ENCODE measurements at regions not wholly inside any gene's neighbourhood (a gene's known extent, or its start where the extent isn't known, plus 50 kb on each side); places are given as distances from the start of the nearest gene placed in this dataset.

DNA sequence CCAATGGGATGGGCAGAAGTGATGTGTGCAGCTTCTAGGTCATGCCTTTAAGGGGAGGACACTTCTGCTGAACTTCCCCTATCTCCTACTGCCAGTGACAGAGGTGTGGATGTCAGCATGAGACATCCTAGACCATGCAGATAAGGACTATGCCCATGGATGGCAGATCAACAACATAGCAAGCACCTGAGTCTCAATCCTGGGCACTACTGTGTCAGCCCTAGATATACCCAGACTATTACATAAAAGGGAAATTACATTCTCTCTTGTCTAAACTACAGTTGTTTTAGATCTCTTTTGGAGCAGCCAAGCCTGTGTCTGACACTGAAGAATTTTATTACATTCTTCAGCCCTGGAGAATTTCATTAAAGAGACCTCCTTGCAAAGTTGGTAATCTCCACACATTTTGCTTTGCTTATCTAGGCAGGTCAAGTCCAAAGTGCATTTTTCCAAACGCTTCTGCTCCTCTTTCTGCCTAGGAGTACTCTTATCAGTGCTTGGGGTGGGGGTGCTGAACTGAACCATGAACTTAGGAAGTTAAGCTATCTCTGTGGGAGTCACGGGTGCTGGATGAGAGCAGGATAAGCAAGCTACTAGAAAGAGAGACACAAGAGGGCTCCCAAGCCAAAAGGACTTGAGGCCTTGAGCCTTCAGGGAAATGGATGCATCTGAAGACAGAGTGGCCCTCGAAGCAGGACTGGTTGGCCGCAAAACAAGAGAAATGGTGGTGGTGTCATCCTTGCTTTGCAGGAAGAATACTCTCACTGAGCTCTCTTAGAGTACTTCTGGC is 95.2 kb upstream of the SPRED2 start:
- no CpG with 5 or more reads among the region's 4 CpGs for WGBS (ENCODE audit: extremely low coverage, insufficient coverage, insufficient read length)
- Histone ChIP-seq H4K8ac (ENCODE audit: low read depth, low read length) (no peak overlapping the region), H2BK12ac (ENCODE audit: low read length) (no peak overlapping the region), H2BK5ac (ENCODE audit: low read depth, low read length, poor library complexity) (no peak overlapping the region), H3K18ac (ENCODE audit: low read length) (no peak overlapping the region), H2BK120ac (ENCODE audit: insufficient read depth, low read length, poor library complexity) (no peak overlapping the region), H2AFZ (ENCODE audit: insufficient read depth, low read length, poor library complexity) (no peak overlapping the region), H2AK5ac (ENCODE audit: low read length) (no peak overlapping the region), H3K23ac (ENCODE audit: low read length) (peak overlapping the region; percentile 9), H3K79me2 (ENCODE audit: control insufficient read depth, insufficient read depth, low read length, poor library complexity) (no peaks in the 10 kb centered on the region), H3K27me3 (ENCODE audit: insufficient read depth, low read length) (no peaks in the 10 kb centered on the region), H3K4ac (ENCODE audit: low read depth, low read length) (no peak overlapping the region), H3K14ac (ENCODE audit: low read length) (no peak overlapping the region), H3K4me1 (ENCODE audit: control insufficient read depth in 1 of 2, insufficient read depth in 2 of 2, low read length in 2 of 2) (no peaks in the 10 kb centered on the region), H3K79me1 (ENCODE audit: low read length) (no peaks in the 10 kb centered on the region), H4K12ac (ENCODE audit: low read depth, low read length) (no peak overlapping the region), H3K9me3 (ENCODE audit: insufficient read depth, low read depth, low read length) (peaks cover 3% of the 10 kb centered on the region), H3K27ac (ENCODE audit: low read depth, low read length) (no peak overlapping the region), H3K36me3 (ENCODE audit: control insufficient read depth in 1 of 2, insufficient read depth in 2 of 2, low read length in 2 of 2) (no peaks in the 10 kb centered on the region), H3K4me2 (ENCODE audit: low read length) (no peak overlapping the region), H3K9ac (ENCODE audit: low read length) (no peak overlapping the region), H3K4me3 (ENCODE audit: low read depth, low read length) (no peak overlapping the region), H4K91ac (ENCODE audit: low read depth, low read length) (no peak overlapping the region)
- DNase-seq, result no peak

DNA sequence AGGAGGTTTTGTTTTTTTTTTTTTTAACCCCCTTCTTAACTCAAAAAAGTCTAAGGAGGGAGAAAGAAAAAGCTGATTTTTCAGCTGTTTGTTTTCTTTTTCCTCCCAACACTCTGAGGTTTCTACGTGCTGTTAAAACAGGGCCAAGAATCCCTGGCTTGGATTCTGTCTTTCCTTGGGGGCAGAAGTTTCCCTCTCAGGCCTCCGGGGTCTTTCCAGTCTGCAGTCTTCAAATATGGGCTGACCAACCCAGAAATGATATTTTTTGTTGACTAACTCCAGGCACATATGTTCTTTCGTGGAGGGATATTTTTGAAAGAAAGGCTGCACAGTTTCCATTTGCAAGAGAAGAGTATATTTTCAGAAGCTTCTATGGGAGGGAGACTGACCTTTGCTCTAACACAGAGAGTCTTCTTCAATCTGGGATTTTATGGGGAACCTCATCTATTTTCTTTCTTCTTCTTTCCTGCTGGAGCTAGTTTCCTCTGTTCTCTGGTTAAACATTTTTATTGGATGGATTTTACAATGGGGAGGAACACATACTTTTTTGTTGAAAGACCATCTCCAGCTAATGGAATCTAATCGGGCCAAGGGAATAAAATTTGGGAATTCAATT is 93.3 kb upstream of the SPRED2 start:
- Histone ChIP-seq H3K18ac (ENCODE audit: low read length) (no peak overlapping the region), H3K4me3 (ENCODE audit: low read depth, low read length) (no peak overlapping the region), H4K91ac (ENCODE audit: low read depth, low read length) (no peak overlapping the region), H2BK120ac (ENCODE audit: insufficient read depth, low read length, poor library complexity) (no peak overlapping the region), H3K4ac (ENCODE audit: low read depth, low read length) (no peak overlapping the region), H4K12ac (ENCODE audit: low read depth, low read length) (no peak overlapping the region), H3K14ac (ENCODE audit: low read length) (no peak overlapping the region), H2BK12ac (ENCODE audit: low read length) (no peak overlapping the region), H3K4me1 (ENCODE audit: control insufficient read depth in 1 of 2, insufficient read depth in 2 of 2, low read length in 2 of 2) (no peaks in the 10 kb centered on the region), H3K9me3 (ENCODE audit: insufficient read depth, low read depth, low read length) (peaks cover 3% of the 10 kb centered on the region), H2AFZ (ENCODE audit: insufficient read depth, low read length, poor library complexity) (no peak overlapping the region), H3K4me2 (ENCODE audit: low read length) (no peak overlapping the region), H3K23ac (ENCODE audit: low read length) (no peak overlapping the region), H3K79me2 (ENCODE audit: control insufficient read depth, insufficient read depth, low read length, poor library complexity) (no peaks in the 10 kb centered on the region), H2AK5ac (ENCODE audit: low read length) (no peak overlapping the region), H3K9ac (ENCODE audit: low read length) (no peak overlapping the region), H3K27me3 (ENCODE audit: insufficient read depth, low read length) (no peaks in the 10 kb centered on the region), H3K36me3 (ENCODE audit: control insufficient read depth in 1 of 2, insufficient read depth in 2 of 2, low read length in 2 of 2) (no peaks in the 10 kb centered on the region), H2BK5ac (ENCODE audit: low read depth, low read length, poor library complexity) (no peak overlapping the region), H4K8ac (ENCODE audit: low read depth, low read length) (no peak overlapping the region), H3K79me1 (ENCODE audit: low read length) (no peaks in the 10 kb centered on the region), H3K27ac (ENCODE audit: low read depth, low read length) (no peak overlapping the region)
- DNase-seq, result no peak
- no CpG with 5 or more reads among the region's 4 CpGs for WGBS (ENCODE audit: extremely low coverage, insufficient coverage, insufficient read length)

DNA sequence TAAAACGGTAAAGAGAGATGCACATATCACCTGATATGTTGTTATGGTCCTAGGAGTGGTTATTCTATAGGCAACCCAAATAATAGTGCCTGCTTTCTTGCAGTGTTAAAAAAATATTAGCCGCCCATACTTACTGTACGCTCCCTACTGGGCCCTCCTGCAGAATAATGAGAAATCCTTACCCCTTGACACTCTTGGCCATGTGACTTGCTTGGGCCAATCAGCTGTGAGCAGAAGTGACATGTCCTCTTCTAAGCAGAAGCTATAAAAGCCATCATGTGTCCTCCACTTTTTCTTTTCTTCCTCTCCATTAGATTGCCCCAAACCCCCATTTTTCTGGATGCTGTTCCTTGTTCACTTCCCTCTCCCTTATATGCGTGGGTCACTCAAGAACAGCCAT is 90.5 kb upstream of the SPRED2 start:
- H2AFZ ChIP-seq (ENCODE audit: insufficient read depth, low read length, poor library complexity), result no peak overlapping the region
- H4K8ac ChIP-seq (ENCODE audit: low read depth, low read length), result no peak overlapping the region
- no peak overlapping the region for H2AK5ac ChIP-seq (ENCODE audit: low read length)
- no peak overlapping the region for H4K91ac ChIP-seq (ENCODE audit: low read depth, low read length)
- H4K12ac ChIP-seq (ENCODE audit: low read depth, low read length), result no peak overlapping the region
- no peak overlapping the region for H3K9ac ChIP-seq (ENCODE audit: low read length)
- no peaks in the 10 kb centered on the region for H3K79me1 ChIP-seq (ENCODE audit: low read length)
- H3K14ac ChIP-seq (ENCODE audit: low read length), result no peak overlapping the region
- no peak overlapping the region for H3K4ac ChIP-seq (ENCODE audit: low read depth, low read length)
- no peaks in the 10 kb centered on the region for H3K36me3 ChIP-seq (ENCODE audit: control insufficient read depth in 1 of 2, insufficient read depth in 2 of 2, low read length in 2 of 2)
- peaks cover under 1% of the 10 kb centered on the region for H3K9me3 ChIP-seq (ENCODE audit: insufficient read depth, low read depth, low read length)
- WGBS (ENCODE audit: extremely low coverage, insufficient coverage, insufficient read length), result no CpG with 5 or more reads among the region's 4 CpGs
- no peaks in the 10 kb centered on the region for H3K4me1 ChIP-seq (ENCODE audit: control insufficient read depth in 1 of 2, insufficient read depth in 2 of 2, low read length in 2 of 2)
- H2BK12ac ChIP-seq (ENCODE audit: low read length), result no peak overlapping the region
- H3K23ac ChIP-seq (ENCODE audit: low read length), result no peak overlapping the region
- no peaks in the 10 kb centered on the region for H3K79me2 ChIP-seq (ENCODE audit: control insufficient read depth, insufficient read depth, low read length, poor library complexity)
- H3K27ac ChIP-seq (ENCODE audit: low read depth, low read length), result no peak overlapping the region
- H3K4me3 ChIP-seq (ENCODE audit: low read depth, low read length), result no peak overlapping the region
- no peak overlapping the region for H2BK5ac ChIP-seq (ENCODE audit: low read depth, low read length, poor library complexity)
- DNase-seq, result no peak
- no peaks in the 10 kb centered on the region for H3K27me3 ChIP-seq (ENCODE audit: insufficient read depth, low read length)
- H3K4me2 ChIP-seq (ENCODE audit: low read length), result no peak overlapping the region
- H3K18ac ChIP-seq (ENCODE audit: low read length), result no peak overlapping the region
- no peak overlapping the region for H2BK120ac ChIP-seq (ENCODE audit: insufficient read depth, low read length, poor library complexity)

DNA sequence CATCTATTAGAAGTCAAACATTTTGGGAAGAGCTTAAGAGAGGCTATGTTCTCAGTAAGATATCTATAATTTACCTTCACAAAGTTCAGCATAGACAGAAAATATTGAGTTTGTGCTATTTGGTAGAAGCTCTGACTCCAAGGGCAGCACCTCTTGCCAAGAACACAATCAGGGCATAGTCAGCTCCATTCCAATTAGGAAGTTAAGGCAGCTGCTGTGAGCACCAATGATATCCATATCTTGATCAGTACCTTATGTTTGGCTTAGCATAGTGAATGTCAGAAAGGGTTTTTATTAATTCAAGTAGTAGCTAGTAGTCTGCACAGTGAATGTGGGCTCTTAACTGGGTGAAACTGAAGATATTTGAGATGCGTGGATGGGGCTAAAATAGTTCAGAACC is 86.4 kb upstream of the SPRED2 start:
- Histone ChIP-seq H3K79me2 (ENCODE audit: control insufficient read depth, insufficient read depth, low read length, poor library complexity) (no peaks in the 10 kb centered on the region), H3K27ac (ENCODE audit: low read depth, low read length) (no peak overlapping the region), H3K23ac (ENCODE audit: low read length) (no peak overlapping the region), H3K9me3 (ENCODE audit: insufficient read depth, low read depth, low read length) (no peaks in the 10 kb centered on the region), H4K91ac (ENCODE audit: low read depth, low read length) (no peak overlapping the region), H2BK5ac (ENCODE audit: low read depth, low read length, poor library complexity) (no peak overlapping the region), H4K12ac (ENCODE audit: low read depth, low read length) (no peak overlapping the region), H3K4ac (ENCODE audit: low read depth, low read length) (no peak overlapping the region), H3K36me3 (ENCODE audit: control insufficient read depth in 1 of 2, insufficient read depth in 2 of 2, low read length in 2 of 2) (no peaks in the 10 kb centered on the region), H3K4me2 (ENCODE audit: low read length) (no peak overlapping the region), H3K9ac (ENCODE audit: low read length) (no peak overlapping the region), H3K4me3 (ENCODE audit: low read depth, low read length) (no peak overlapping the region), H3K18ac (ENCODE audit: low read length) (no peak overlapping the region), H2BK120ac (ENCODE audit: insufficient read depth, low read length, poor library complexity) (no peak overlapping the region), H2BK12ac (ENCODE audit: low read length) (no peak overlapping the region), H3K4me1 (ENCODE audit: control insufficient read depth in 1 of 2, insufficient read depth in 2 of 2, low read length in 2 of 2) (no peaks in the 10 kb centered on the region), H3K27me3 (ENCODE audit: insufficient read depth, low read length) (no peaks in the 10 kb centered on the region), H3K79me1 (ENCODE audit: low read length) (no peaks in the 10 kb centered on the region), H4K8ac (ENCODE audit: low read depth, low read length) (no peak overlapping the region), H2AK5ac (ENCODE audit: low read length) (no peak overlapping the region), H2AFZ (ENCODE audit: insufficient read depth, low read length, poor library complexity) (no peak overlapping the region), H3K14ac (ENCODE audit: low read length) (no peak overlapping the region)
- WGBS (ENCODE audit: extremely low coverage, insufficient coverage, insufficient read length), result no CpG with 5 or more reads among the region's 1 CpG
- DNase-seq, result no peak
